GM18870 (cell line): ENCODE measurements at regions not wholly inside any gene's neighbourhood (a gene's known extent, or its start where the extent isn't known, plus 50 kb on each side); places are given as distances from the start of the nearest gene placed in this dataset.

Experiments used
- ATAC-seq: cut with Tn5 transposase; IDR thresholded peaks from one replicate; pipeline ENCODE4 v1.9.1; 2021; ENCODE audit warnings: moderate library complexity; ENCODE audit not compliant: unreplicated experiment

DNA sequence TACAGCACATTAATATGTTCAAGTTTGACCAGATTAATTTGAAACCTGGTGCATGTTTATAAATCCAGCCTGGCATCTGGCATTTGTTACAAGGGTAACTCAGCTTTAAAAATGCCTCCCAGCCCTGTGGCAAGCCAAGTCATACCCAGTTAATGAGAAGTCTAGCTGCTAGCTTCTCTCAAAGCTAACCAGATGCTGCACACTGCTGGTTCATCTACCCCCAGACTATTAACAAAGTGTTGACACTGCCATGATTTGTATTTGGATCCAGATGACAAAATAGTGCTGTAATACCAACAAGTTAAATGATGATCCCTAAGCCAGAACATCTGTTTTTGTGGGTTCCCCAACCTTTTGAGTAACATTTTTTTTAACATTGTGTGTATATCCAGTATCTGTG lies 573.7 kb upstream of the DAB2 start:
- no peak for ATAC-seq

DNA sequence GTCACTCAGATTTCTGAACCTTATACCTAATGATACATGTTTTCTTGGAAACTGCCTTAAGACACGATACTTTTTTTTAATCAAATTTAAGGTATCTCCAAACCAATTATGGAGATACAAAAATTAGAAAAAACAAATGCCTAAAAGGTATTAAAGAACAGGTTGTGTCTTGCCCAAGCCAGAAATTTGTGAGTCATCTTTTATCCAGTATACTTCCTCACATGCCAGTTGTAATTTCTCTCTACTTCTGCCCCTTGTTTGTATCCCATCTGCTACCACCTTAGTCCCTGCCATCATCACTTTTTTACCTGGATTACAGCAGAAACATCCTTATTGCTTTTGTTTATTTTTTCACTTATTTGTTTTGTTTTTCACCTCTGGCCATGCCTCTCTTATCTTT lies 571.2 kb upstream of the DAB2 start:
- ATAC-seq = no peak

DNA sequence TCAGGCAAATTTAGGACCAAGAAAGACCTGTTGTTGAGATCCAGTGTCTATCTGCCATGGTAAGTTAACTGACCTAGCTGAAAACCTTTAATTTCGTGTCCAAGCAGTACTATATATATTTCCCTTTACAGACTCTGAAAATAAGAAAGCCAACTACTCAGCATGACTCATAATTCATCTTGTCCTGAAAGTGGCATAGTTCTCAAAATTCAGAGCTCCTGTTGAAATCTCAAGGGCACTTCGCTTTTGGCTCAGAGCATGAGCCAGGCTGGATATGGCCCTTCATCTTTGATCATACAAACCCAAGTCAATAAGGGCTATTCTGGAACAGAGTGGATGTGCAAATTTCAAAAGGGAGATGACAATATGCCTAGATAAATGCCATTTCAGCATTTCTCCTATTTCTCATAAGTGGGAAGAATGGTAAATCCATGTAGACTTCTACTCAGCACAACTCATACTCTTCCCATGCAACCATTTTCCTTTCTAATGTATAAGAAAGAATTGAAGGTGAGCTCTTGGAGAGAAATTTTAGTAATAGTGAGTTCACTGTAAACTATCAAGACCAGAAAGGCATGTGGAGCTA lies 567.9 kb upstream of the DAB2 start:
- ATAC-seq = no peak

DNA sequence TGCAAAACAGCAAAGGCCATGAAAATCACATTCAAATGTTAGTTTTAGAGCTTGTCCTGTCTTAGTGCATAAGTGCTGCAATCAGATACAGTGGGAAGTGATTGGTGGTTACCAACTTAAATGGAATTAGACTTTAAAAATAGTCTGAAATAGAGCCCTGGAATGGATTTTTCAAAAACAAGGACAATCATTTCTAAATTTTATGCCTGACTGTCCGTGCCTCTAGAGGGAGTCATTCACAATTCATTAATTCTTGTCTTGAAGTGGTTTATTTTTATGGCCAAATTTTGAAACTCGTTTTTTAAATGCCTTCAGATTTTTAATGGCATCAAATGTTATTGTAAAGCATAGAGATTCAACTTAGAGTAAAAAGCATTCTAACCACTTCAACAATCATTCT lies 561.8 kb upstream of the DAB2 start:
- no peak for ATAC-seq

DNA sequence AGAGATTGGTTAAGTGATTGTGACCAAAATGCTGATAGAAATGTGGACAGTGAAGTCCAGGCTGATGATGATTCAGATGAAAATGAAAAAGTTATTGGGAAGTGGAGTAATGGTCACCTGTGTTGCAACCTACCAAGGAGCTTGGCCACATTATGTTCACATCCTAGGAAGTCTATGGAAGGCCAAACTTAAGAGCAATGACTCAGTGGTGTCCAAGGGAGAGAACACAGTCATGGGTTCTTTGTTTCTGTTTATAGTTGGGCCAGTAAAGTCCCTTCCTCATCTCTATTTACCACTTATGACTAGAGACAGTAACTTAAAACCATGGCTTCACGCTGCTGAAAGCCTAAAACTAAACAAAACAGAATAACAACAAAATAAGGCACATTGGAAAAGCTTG lies 555.3 kb upstream of the DAB2 start:
- ATAC-seq = no peak

DNA sequence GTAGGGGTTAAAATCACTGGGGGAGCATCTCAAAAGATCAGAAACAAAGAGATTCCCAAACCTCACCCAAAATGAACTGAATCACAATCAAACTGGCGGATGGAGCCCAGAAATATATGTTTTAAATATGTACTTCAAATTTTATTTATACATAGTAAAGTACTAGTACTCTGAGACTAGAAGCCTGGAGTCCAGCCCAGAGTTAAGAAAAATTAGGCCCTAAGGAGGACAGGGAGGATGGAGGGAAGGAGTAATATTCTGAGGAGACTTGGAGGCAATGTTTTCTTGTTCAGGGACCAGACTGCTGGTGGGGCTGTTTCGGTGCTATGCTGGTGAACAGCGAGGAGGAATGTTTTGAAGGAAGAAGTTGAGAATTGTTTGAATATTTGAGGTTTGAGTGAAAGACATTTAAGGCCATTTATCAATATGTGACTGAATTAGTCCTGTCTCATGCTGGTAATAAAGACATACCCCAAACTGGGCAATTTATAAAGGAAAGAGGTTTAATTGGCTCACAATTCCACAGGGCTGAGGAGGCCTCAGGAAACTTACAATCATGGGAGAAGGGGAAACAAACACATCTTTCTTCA lies 552.4 kb upstream of the DAB2 start:
- no peak for ATAC-seq

DNA sequence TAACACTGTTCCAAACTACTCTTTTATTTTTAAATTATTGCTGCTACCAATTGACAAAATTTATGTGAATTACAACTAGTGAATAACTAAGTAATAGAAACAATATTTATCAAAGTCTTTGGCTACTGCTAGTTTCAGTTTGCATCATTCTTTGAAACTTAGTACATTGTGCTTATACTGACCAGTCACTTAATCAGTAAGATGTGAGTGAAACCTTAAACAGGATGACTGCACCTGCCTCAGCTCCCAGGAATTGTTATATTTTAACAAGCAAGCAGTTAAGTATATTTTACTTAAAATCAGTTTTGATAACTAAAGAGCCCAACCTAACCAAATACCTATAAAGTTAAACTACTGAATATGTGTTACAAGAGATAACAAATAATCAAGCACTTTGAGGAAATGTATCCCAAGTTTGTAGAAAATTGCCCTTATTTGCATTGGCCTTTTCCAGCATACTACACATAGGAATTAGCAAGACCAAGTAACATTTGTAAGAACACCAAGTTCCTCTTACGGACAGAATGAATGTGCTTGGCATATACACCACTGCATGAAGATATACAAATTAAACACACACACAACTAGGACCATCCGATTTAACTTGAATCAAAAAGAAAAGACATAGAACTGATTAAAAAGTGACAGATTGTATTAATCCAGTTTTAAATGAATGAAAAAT lies 545.5 kb upstream of the DAB2 start:
- no peak for ATAC-seq

DNA sequence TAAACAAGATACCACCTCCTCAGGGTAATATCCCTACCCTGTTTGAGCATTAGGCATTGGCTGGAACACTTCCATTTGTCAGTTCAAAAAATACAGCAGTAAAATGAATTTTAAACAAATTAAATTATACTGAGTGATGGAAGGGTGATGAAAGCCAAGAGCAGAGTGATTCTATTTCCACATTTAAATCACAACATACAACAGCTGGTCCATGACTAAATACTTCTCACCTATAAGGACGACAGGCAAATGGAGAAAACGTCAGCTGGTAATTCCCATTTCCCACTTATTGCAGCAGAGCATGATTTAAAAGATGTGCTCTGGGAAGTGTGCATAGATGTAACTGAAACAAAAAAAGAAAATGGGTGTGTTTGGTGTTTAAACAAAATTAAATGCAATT lies 543.6 kb upstream of the DAB2 start:
- no peak for ATAC-seq

DNA sequence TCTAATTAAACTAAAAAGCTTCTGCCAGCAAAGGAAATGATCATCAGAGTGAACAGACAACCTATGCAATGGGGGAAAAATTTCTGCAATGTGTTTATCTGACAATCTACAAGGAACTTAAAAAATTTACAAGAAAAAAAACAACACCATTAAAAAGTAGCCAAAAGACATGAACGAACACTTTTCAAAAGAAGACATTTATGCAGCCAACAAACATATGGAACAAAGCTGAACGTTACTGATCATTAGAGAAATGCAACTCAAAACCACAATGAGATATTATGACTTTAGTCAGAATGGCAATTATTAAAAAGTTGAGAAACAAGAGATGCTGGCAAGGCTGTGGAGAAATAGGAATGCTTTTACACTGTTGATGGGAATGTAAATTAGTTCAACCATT lies 530.4 kb upstream of the DAB2 start:
- ATAC-seq = no peak

DNA sequence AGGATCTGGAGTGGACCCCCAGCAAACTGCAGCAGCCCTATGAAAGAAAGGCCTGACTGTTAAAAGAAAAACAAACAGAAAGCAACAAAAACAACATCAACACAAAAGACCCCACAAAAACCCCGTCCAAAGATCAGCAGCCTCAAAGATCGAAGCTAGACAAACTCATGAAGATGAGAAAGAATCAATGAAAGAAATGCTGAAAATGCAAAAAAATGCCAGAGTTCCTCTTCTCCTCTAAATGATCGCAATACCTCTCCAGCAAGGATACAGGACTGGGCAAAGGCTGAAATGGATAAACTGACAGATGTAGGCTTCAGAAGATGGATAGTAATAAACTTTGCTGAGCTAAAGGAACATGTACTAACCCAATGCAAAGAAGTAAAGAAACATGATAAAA lies 526.3 kb upstream of the DAB2 start:
- ATAC-seq = no peak

DNA sequence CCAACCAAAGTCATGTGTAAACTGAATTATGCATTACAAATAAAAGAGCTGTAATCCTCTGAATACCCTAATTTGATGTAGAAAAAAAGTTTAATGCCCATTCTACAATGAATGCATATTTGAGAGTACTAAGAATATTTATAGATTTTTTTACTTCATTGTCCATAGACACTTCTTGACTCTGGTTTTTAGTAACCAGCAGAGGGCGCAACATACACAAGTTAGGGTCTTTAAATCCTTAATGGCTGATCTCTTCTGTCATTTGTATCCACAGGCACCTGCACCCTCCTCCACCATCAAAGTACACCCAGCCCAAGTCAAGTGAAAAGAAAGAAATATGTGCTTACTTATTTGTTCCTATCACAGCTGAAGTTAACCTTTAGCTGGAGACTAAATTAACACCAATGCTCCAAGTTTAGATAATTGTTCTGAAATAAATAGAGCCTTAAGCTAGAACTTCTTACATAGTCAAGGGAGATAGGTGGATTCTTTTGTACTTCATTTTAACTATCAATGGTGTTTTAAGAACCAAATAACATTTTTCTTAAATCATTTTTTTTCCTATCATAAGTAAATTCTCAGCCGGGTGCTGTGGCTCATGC lies 524.2 kb upstream of the DAB2 start:
- ATAC-seq = no peak

DNA sequence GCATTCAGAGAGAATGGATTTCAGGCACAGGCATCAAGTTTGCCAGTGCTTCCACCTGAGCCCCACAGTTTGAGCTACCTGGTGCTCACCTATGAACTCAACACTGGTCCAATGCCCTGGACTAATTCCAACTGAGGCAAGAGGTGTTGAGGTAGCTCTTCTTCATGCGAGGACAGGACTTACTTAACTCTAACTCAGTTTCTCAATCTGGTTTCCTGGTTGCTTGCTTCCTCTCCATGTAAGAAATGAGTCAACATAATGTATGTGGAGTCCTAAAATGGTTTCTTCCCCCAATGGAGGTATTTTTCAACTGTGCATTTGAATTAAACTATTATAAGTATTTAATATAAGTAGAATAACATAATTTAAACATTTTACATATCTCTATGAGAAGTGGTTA lies 523.6 kb upstream of the DAB2 start:
- ATAC-seq = no peak

DNA sequence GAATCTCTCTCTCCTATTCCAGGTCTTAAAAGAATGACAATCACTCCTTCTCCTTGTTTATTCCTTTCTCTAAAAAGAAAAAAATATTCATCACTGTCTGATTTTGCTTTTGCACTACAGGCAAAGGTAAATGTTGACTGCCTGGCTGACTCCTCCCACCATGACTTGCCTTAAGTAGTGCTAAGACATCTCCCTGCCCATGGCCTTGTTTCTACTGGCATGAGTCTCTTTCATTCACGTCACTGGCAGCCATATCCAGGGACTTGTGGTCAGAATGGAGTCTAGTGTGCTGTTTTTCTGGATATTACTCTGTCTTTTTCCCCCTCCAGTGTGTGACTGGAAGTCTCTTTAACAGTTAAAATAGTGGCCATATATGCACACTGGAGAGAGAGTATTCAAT lies 522.9 kb upstream of the DAB2 start:
- no peak for ATAC-seq

DNA sequence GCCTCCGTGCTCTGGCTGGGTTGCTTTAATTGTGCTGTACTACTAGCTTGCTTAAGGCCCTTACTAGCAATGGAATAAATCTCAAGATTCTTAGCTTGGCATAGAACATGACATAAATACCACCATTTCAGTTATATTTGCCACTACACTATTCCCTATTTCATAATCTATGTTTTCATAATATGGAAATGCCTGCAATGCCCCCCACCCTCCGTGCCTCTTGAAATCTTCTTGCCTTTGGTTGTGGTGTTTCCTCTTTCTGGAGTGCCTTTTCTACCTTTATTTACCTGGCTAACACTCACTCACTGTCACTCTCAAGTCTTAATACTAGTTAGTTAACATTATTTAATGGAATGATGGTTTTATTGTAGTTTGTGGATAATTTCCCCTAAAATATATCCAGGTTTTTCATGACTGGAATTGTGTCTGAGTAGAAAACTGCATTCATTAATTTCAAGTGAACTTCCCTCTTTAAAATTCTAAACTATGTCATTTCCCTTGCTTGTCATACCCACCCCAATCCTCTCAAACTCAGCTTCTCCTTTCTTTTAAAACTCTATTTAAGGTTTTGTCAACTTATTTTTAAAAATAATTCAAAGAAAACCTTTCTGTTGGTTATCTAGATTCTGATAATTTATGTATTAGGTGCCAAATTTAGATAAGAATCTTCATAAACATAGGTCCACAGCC lies 521.7 kb upstream of the DAB2 start:
- no peak for ATAC-seq

DNA sequence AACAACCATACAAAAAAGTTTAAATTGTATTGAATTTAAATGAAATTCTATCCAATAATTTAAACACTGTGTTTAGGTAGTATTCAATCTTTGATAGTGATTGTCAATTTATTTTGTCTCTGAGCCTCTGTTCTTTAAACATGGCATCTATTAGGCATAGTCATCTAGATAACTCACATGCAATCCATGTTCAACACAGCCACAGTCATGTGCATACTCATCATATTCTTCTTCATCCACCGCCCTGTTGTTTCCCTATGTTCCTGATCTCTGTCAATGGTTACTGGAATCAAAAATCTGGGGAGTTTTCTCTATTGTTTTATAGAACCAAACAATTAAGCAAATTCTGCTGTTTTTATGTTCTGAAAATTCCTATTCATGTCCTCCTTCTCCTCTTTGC lies 521.1 kb upstream of the DAB2 start:
- no peak for ATAC-seq

DNA sequence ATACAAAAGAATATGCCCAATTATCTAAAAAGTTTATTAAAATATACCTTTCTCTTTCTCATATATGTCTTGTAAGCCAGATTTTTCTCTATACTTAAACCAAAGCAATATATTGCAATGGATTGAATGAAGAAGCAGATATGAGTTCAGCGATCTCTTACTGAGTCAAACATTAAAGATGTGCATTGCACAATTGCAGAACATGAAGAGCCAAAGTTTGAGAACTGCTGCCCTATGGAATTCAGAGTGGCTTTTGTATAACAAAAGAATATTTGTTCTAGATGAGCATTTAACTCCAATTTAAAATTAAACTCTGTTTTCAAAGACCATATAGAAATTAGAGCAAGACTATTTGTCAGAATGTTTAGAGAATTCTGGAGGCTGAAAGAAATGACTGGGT lies 519.0 kb upstream of the DAB2 start:
- ATAC-seq = no peak

DNA sequence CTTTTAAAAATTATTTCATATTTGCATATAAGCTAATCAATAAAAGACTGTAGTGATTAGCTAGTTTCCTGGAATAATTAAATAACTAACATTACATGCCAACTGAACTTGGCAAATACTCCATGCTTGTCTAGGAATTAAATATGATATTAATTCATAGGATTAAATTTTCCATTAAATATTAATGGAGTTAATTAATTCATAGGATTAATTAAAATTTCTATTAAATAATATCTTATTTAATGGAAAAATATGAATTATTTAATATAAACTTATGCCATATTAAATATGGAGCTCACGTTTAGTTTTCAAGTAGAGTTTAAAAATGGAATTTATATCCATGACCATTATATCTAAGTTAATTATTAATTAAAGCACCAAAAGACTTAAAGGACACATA lies 517.8 kb upstream of the DAB2 start:
- ATAC-seq = no peak

DNA sequence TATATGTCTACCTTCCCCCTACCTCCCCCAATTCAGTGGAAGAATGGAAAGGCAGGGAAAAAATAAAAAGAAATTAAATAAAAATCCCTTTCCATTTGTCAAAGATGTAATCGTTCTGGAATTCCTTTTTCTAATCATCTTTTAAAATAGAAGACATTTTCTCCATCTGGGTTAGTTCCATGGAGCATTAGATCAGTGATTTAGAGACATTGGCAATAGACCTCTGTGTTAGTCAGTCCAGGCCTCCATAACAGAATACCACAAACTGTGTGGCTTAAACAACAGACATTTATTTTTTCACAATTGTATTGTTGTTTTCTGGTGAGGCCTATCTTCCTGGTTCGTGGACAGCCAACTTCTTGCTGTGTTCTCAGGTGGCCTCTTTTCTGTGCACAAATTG lies 516.6 kb upstream of the DAB2 start:
- ATAC-seq = no peak

DNA sequence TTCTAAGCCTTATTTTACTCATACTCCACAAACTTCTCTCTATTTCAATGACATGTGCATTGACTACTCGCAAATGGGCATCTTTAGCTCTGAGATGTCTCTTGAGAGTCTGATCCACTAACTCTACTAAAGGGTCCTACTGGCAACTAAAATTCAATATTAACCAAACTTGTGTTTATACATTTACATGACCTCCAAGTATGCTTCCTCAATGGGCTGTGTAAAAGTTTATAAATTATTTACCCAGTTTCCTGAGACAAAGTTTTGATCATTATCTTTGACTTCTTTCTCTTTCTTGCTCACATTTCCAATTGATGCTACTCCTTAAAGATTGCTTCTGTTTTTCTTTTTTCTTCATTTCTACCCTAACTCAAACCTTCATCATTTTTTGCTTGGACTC lies 510.1 kb upstream of the DAB2 start:
- no peak for ATAC-seq

DNA sequence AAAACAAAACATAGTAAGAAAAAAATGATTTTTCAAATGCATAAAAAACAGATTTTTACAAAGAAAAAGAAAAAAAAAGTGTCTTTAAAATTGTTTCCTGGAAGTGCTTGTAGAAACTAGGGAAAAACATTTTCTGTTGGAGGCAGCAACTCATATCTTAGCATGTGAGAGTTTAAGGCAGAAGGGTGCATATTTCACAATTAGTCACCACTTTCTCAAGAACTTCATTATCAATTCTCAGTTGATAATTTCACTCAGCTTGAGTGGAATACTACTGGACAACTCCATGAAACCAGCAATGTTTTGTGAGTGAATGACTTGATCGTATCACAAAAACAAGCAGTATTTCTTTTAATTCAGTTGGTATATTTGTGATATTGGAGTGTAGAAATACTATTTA lies 508.3 kb upstream of the DAB2 start:
- no peak for ATAC-seq

DNA sequence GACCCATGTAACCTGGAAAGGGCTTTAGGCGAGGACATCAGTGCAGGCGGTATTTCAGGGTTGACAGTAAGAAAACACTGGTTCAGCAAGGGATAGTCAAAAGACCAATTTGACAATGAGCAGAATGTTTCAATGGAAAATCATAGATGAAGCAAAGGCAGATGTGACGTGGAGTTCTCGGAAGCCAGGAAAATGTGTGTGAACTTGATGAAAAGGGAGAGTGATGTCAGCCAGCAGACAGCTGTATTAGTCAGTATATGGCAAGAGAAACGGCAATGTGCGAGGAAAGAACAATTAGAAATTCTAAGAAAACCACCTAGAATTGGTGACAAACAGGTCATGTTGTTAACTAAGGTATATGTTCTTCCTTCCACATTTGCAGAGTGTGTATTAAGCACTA lies 503.9 kb upstream of the DAB2 start:
- ATAC-seq = no peak

DNA sequence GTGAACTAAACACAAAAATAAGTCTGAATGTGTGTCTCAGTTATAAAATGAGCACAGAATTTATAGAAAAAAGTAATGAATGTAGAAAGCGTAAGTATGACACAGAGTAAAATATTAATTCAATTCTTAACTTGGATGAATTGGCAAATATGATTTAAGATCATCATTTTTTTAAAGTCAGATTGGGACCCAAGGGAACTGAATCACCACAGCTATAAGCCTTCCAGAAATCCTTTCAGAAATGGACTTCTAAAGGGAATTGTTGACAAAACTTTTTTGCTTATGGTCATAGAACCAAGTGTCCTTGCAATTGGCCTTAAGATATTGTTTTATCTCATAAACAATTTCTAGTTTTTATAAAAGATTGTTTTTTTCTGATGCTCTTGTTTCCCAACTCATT lies 495.1 kb upstream of the DAB2 start:
- ATAC-seq = no peak
